ENCODE measurements at regions not wholly inside any gene's neighbourhood (a gene's known extent, or its start where the extent isn't known, plus 50 kb on each side); places are given as distances from the start of the nearest gene placed in this dataset.

DNA sequence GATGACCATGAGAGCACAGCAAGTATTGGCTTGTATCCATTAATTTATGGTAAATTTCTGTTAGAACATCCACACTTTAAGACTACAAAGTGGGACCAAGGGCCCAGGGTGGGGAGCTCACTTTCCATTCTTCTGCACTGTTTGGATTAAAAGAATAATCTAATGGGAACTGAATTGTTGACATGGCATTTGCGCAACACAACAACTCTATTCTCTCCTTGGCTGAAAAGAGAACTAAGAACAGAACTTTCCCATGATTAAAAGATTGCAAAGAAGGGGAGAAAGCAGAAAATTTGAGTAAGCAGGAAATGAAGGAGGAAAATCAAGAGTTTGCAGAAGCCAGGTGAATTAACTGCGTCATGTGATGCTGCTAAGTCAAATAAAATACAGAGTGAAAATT, 143.4 kb downstream of the HINT1 start:
- TF ChIP-seq, protein P1, sequence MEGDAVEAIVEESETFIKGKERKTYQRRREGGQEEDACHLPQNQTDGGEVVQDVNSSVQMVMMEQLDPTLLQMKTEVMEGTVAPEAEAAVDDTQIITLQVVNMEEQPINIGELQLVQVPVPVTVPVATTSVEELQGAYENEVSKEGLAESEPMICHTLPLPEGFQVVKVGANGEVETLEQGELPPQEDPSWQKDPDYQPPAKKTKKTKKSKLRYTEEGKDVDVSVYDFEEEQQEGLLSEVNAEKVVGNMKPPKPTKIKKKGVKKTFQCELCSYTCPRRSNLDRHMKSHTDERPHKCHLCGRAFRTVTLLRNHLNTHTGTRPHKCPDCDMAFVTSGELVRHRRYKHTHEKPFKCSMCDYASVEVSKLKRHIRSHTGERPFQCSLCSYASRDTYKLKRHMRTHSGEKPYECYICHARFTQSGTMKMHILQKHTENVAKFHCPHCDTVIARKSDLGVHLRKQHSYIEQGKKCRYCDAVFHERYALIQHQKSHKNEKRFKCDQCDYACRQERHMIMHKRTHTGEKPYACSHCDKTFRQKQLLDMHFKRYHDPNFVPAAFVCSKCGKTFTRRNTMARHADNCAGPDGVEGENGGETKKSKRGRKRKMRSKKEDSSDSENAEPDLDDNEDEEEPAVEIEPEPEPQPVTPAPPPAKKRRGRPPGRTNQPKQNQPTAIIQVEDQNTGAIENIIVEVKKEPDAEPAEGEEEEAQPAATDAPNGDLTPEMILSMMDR (IDR thresholded peaks at IDR 0.05; ENCODE audit: poor library complexity) = no peak
- TF ChIP-seq EZH2phosphoT487 (IDR thresholded peaks at IDR 0.05; ENCODE audit: low read depth, severe bottlenecking, unreplicated experiment) (no peak), EZH2 (IDR thresholded peaks at IDR 0.05; ENCODE audit: borderline replicate concordance) (no peak)

Measured in hepatocyte (in vitro differentiated cells).